SK-N-MC (cell line): ENCODE measurements at regions not wholly inside any gene's neighbourhood (a gene's known extent, or its start where the extent isn't known, plus 50 kb on each side); places are given as distances from the start of the nearest gene placed in this dataset.

Experiments used
- EZH2 ChIP-seq: fragments of 200-600 bp; sonication (generic); IDR thresholded peaks from one replicate; pipeline ENCODE4 v1.6.1; 2017; ENCODE audit warnings: antibody characterized with exemption
- POLR2AphosphoS5 ChIP-seq: IDR thresholded peaks from 2 replicates; pipeline ENCODE4 v1.6.1; 2012; ENCODE audit warnings: mild to moderate bottlenecking, low read depth, low read length, borderline replicate concordance

GRCh38 chr5:60229691-60230185, 336.2 kb upstream of the PDE4D start:
- TF ChIP-seq EZH2, result no peak
- TF ChIP-seq POLR2AphosphoS5, result no peak
